Tibial nerve (tissue), 4 donors: ENCODE measurements at regions not wholly inside any gene's neighbourhood (a gene's known extent, or its start where the extent isn't known, plus 50 kb on each side); places are given as distances from the start of the nearest gene placed in this dataset.
"Not testable (repeated sequence)": the region's sequence is repeated elsewhere in the genome, so short reads cannot be mapped to it uniquely, and the experiment has no call there.

Experiments
- DNase-seq, 2 donors: peaks; one replicate each; pipeline ENCODE4 v3.0.0-alpha.2; 2019; ENCODE audit warnings: low spot score in 2 of 2
- H3K27ac ChIP-seq, 4 donors: fragments of 200-600 bp; sonication (generic) in 3 of 4; one replicate each; pipeline ENCODE4 v1.5.1; 2017 to 2019; ENCODE audit warnings: mild to moderate bottlenecking in 1 of 4
- H3K27me3 ChIP-seq, 2 donors: fragments of 200-600 bp; sonication (generic) in 1 of 2; one replicate each; pipeline versions ENCODE4 v1.5.1 to v1.6.0; 2017 to 2019
- H3K36me3 ChIP-seq, 3 donors: fragments of 200-600 bp; sonication (generic); one replicate each; pipeline ENCODE4 v1.5.1; 2018 to 2019
- H3K4me1 ChIP-seq, 4 donors: fragments of 200-600 bp; sonication (generic) in 3 of 4; one replicate each; pipeline ENCODE4 v1.5.1; 2017 to 2019
- H3K4me3 ChIP-seq, 4 donors: fragments of 200-600 bp; sonication (generic) in 3 of 4; one replicate each; pipeline ENCODE4 v1.5.1; 2017 to 2019; ENCODE audit warnings: mild to moderate bottlenecking in 1 of 4, moderate library complexity in 1 of 4
- H3K9me3 ChIP-seq, 4 donors: fragments of 200-600 bp; sonication (generic) in 3 of 4; one replicate each; pipeline ENCODE4 v1.5.1; 2017 to 2019
- CTCF ChIP-seq, 5 experiments: fragments of 200-600 bp in 3 of 5; fragments of 450-650 bp in 2 of 5; sonication (generic) in 3 of 5; IDR thresholded peaks; one replicate each; pipeline ENCODE4 v1.5.1; 2016 to 2019; ENCODE audit warnings: antibody characterized with exemption in 5 of 5, mild to moderate bottlenecking in 3 of 5, moderate library complexity in 2 of 5
- EP300 ChIP-seq, 2 donors: sonication (generic); formaldehyde crosslinking; IDR thresholded peaks; one replicate each; pipeline ENCODE4 v1.6.1; 2017; ENCODE audit warnings: antibody characterized with exemption in 2 of 2, mild to moderate bottlenecking in 1 of 2
- POLR2A ChIP-seq, 2 donors: fragments of 450-650 bp; IDR thresholded peaks; one replicate each; pipeline ENCODE4 v1.6.1; 2017; ENCODE audit warnings: antibody characterized with exemption in 2 of 2, mild to moderate bottlenecking in 2 of 2, moderate library complexity in 2 of 2
- WGBS, 2 donors: methylation state at CpG; one replicate each; pipeline ENCODE4 v1.1.5; 2018; 5-methylcytosine and 5-hydroxymethylcytosine counted together

DNA sequence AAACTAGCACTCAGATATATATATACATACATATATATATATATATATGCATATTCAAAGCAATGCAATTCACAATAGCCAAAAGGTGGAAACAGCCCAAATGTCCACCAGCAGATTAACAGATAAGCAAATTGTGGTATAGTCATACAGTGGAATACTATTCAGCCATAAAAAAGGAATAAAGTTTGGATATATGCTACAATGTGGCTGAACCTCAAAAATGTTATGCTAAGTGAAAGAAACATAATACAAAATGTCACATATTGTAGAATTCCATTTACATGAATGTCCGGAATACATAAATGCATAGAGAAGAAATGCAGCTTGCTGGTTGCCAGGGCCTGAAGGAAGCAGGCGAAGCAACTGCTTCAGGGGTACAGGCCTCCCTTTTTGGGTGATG is 143.4 kb downstream of the ATPSCKMT start:
- Histone ChIP-seq H3K4me3 (no peak overlapping the region), H3K36me3 (no peaks in the 10 kb centered on the region), H3K9me3 (no peaks in the 10 kb centered on the region), H3K4me1 (no peaks in the 10 kb centered on the region), H3K27me3 (no peaks in the 10 kb centered on the region), H3K27ac (no peak overlapping the region)
- no peak for DNase-seq
- 93 to 94% methylated on average over 2 of the region's 2 CpGs for WGBS, 2 donors
- no peak for TF ChIP-seq CTCF (IDR thresholded peaks at IDR 0.05)
- no peak for TF ChIP-seq POLR2A (IDR thresholded peaks at IDR 0.05)
- no peak for TF ChIP-seq EP300 (IDR thresholded peaks at IDR 0.05)

- H3K9me3 ChIP-seq, result peaks cover 0 to 15% (median 0%) of the 10 kb centered on the region in 4 donors
- WGBS, 2 donors, result 56% methylated on average over 9 of the region's 9 CpGs
- H3K27ac ChIP-seq, result no peak overlapping the region
- no peaks in the 10 kb centered on the region for H3K4me1 ChIP-seq
- no peaks in the 10 kb centered on the region for H3K27me3 ChIP-seq
- no peaks in the 10 kb centered on the region for H3K36me3 ChIP-seq
- TF ChIP-seq CTCF (IDR thresholded peaks at IDR 0.05) (no peak), POLR2A (IDR thresholded peaks at IDR 0.05) (no peak), EP300 (IDR thresholded peaks at IDR 0.05) (no peak)
- DNase-seq, result no peak
- no peak overlapping the region for H3K4me3 ChIP-seq
Observed at GRCh38 chr5:10102706-10103497, 146.8 kb downstream of the ATPSCKMT start.

DNA sequence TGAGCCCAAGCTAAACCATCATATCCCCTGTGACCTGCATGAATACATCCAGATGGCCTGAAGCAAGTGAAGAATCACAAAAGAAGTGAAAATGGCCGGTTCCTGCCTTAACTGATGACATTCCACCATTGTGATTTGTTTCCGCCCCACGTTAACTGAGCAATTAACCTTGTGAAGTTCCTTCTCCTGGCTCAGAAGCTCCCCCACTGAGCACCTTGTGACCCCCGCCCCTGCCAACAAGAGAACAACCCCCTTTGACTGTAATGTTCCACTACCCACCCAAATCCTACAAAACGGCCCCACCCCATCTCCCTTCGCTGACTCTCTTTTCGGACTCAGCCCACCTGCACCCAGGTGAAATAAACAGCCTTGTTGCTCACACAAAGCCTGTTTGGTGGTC is 147.5 kb downstream of the ATPSCKMT start:
- H3K27me3 ChIP-seq, H3K4me3 ChIP-seq, DNase-seq, H3K27ac ChIP-seq, H3K36me3 ChIP-seq, H3K4me1 ChIP-seq: not testable (repeated sequence)
- WGBS, 2 donors, result 77 to 78% methylated on average over 7 of the region's 7 CpGs
- H3K9me3 ChIP-seq, result peaks cover 0 to 15% (median 0%) of the 10 kb centered on the region in 4 donors

GRCh38 chr5:10099548-10099947 is 150.1 kb downstream of the ATPSCKMT start:
- WGBS, 2 donors, result 81 to 82% methylated on average over 2 of the region's 2 CpGs
- H3K4me3 ChIP-seq, result no peak overlapping the region

GRCh38 chr5:10091701-10092100 is 158.0 kb downstream of the ATPSCKMT start:
- Histone ChIP-seq H3K36me3 (no peaks in the 10 kb centered on the region), H3K9me3 (peaks cover 0 to 36% (median 0%) of the 10 kb centered on the region in 4 donors), H3K4me1 (no peaks in the 10 kb centered on the region), H3K4me3 (no peak overlapping the region), H3K27ac (no peak overlapping the region), H3K27me3 (no peaks in the 10 kb centered on the region)
- TF ChIP-seq EP300 (IDR thresholded peaks at IDR 0.05) (no peak), POLR2A (IDR thresholded peaks at IDR 0.05) (no peak), CTCF (IDR thresholded peaks at IDR 0.05) (no peak)
- WGBS, 2 donors, result 50 to 52% methylated on average over 4 of the region's 4 CpGs
- no peak for DNase-seq

More at GRCh38 chr5:10099548-10099947, 150.1 kb downstream of the ATPSCKMT start:
- TF ChIP-seq CTCF (IDR thresholded peaks at IDR 0.05) (no peak), EP300 (IDR thresholded peaks at IDR 0.05) (no peak), POLR2A (IDR thresholded peaks at IDR 0.05) (no peak)
- Histone ChIP-seq H3K4me1 (no peaks in the 10 kb centered on the region), H3K27ac (no peak overlapping the region), H3K9me3 (peaks cover 0 to 29% (median 0%) of the 10 kb centered on the region in 4 donors), H3K27me3 (no peaks in the 10 kb centered on the region), H3K36me3 (no peaks in the 10 kb centered on the region)
- no peak for DNase-seq
